KOPT-K1 (cell line): ENCODE measurements at regions not wholly inside any gene's neighbourhood (a gene's known extent, or its start where the extent isn't known, plus 50 kb on each side); places are given as distances from the start of the nearest gene placed in this dataset.

ENCODE experiments used
- H3K27ac ChIP-seq: fragments of 200-600 bp; sonication (generic); 2 replicates; pipeline ENCODE4 v1.5.1; 2016; ENCODE audit warnings: antibody characterized with exemption, mild to moderate bottlenecking, low read depth, low read length; ENCODE audit not compliant: poor library complexity, severe bottlenecking
- H3K36me3 ChIP-seq: fragments of 200-600 bp; sonication (generic); 2 replicates; pipeline ENCODE4 v1.5.1; 2017; ENCODE audit warnings: antibody characterized with exemption, mild to moderate bottlenecking, low read length, moderate library complexity; ENCODE audit not compliant: insufficient read depth
- H3K9me3 ChIP-seq: fragments of 200-600 bp; sonication (generic); 2 replicates; pipeline ENCODE4 v1.5.1; 2017; ENCODE audit warnings: antibody characterized with exemption, low read length, mild to moderate bottlenecking; ENCODE audit not compliant: insufficient read depth, poor library complexity, severe bottlenecking

DNA sequence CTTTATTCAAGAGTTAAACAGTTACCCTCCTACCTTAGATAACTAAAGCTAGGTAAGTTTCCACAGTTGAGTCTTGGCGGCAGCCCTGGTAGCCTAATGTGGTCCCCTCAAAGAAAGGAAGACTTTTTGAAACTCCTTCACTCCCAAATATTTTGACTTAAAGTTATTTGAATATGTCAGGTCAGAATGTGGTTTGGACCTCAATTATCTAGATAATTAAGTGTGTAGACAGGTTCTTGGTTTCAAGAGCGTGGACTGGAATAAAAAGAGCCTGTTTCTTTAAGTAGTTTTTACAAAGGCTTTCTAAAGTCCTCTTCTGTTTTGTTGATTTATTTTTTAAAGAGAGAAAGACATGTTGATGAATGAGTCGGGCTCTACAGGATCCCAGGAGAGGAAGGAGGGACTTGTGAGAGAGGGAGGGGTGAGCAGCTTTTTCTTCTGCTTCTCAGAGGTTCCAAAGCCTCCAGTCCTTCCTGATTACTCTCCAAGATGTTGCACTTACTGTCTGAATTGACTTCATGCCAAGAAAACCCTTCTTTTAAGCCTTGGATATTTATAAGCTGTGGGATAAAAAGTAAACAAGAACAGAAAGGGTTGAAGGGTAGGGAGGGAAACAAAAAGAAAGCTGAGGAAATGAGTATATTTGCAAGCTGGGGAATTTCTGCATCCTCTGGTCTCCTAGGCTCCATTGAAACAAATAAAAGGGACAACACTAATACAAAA, 457.4 kb downstream of the IGSF11 start:
- H3K9me3 ChIP-seq = no peaks in the 10 kb centered on the region
- no peak overlapping the region for H3K27ac ChIP-seq
- no peaks in the 10 kb centered on the region for H3K36me3 ChIP-seq

DNA sequence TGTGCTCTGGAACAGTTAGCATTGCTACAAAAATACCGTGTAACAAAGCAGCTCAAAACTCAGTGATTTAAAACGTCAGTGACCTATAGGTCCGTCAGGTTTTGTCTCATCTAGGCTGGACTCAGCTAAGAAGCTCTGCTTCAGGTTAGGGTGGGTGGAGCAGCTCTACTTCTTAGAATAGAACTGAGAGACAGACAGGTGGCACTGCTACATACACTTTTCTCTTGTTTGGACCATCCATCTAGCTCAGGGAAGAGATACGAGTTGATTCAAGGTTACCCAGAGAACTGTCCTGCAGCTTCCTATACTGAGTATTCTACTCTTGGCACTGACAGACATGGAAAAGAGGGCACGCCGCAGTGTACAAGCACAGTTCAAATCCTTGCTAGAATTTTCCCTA, 456.1 kb downstream of the IGSF11 start:
- Histone ChIP-seq H3K36me3 (no peaks in the 10 kb centered on the region), H3K27ac (no peak overlapping the region), H3K9me3 (no peaks in the 10 kb centered on the region)

DNA sequence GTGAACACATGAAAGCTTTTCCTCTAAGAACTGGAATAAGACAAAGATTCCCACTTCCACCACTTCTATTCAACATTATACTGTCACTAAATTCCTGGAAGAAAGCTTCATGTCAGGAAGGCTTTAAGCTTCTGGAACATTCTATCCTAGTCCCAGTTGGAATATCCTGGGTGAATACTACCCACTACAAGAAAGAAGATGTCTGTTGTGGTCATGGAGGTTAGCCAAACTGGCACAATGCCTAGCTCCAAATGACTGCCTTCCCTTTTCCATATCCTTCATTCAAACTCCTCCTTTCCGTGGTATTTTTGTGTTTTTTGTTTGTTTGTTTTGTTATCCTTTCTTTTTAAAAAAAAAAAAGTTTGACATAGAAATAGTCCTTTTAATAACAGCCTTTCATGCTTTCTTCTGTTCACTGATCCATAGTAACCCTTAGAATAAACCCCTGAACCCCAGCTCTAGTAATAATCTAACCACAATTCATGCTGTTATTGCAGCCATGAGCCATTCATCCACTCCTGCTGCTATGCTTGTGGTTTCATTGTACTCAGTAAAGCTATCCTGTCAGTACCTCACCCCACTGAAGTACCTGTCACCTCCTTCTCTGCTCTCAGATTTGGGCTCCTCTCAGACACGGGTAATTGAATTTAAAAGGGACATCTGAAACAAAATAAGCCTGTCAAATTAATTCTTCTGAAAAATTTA, 447.5 kb downstream of the IGSF11 start:
- Histone ChIP-seq H3K9me3 (peaks cover under 1% of the 10 kb centered on the region), H3K27ac (no peak overlapping the region), H3K36me3 (no peaks in the 10 kb centered on the region)

DNA sequence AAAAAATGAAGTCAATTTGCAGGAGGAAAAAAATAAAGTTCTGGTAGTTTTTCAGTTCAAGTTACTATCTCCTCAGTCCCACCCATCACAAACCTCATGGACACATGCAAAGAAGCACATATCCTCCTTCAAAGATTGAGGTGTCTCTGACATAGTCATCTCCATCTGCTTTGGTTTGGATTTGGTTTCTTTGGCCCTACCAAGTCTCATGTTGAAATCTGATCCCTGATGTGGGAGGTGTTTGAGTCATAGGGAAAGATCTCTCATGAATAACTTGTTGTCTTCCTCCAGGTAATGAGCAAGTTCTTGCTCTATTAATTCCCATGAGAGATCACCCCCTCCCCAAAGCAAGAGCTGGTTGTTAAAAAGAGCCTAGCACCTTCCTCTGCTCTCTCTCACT, 446.8 kb downstream of the IGSF11 start:
- Histone ChIP-seq H3K36me3 (no peaks in the 10 kb centered on the region), H3K9me3 (peaks cover 7% of the 10 kb centered on the region), H3K27ac (no peak overlapping the region)

DNA sequence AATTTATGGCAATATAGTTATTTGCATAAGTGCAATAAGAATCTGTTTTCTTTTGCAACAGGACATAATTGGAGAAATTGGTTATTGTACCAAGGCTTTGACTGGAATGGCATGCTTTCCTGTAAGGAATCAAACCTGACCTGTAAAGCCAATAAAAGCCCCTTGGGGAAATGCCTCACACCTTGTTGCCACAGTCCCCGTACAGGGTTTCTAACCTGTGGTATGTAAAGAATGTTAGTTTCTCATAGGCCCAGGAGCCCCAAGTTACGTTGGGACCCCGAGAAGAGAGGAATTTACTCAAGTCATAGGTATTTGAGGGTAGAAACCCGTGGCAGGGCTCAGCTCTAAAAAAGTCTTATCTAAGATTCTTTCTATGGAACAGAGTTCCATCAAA, 441.4 kb downstream of the IGSF11 start:
- H3K36me3 ChIP-seq = no peaks in the 10 kb centered on the region

DNA sequence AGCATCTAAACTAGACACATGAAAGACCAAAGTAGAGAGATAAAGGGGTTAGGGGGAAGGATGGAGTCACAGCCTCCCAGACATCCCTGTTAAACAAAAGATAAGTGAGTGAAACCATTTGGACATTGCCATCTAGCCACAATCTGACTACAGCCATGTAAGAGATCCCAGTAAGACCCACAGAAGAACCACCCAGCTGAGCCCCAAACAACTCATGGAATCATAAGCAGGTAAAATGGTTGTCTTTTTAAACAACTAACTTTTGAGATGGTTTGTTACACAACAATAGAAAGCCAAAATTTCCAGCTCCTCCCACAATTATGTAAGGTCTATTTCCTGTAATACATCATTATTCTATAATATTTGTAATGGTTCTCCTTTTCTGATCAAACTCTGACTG, 437.5 kb downstream of the IGSF11 start:
- peaks cover 25% of the 10 kb centered on the region for H3K9me3 ChIP-seq
- H3K27ac ChIP-seq = no peak overlapping the region

More for the DNA sequence above, 441.4 kb downstream of the IGSF11 start:
- H3K27ac ChIP-seq = no peak overlapping the region
- H3K9me3 ChIP-seq = peaks cover 25% of the 10 kb centered on the region

DNA sequence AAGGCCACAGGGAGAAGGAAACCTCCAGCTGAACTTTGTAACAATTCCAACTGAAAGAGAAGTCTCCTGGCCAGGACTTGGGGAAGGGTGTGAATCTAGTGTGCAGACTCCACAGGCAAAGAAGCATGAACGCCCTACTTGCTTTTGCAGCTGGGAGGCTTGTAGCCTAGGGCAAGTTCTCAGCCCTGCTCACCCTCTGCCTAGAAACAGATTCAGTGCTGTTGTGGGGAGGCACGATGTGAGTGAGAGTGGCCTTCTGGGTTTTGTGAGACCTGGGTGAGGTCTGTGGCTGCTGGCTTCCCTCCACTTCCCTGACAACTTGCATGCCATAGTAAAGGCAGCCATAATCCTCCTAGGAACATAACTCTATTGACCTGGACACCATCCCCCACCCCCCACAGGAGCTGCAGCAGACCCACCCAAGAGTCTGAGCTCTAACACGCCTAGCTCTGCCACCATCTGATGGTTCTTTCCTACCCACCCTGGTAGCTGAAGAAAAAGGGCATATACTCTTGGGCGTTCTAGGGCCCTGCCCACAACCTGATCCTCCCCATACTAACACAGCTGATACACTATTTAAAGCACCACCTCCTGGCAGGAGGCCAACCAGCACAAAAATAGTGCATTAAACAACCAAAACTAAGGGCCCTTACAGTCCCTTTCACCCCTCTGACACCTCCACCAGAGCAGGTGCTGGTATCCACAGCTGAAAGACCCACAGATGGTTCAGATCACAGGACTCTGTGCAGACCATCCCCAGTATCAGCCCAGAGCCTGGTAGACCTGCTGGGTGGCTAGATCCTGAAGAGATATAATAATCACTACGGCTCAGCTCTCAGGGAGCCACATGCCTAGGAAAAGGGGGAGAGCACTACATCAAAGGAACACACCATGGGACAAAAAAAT, 426.5 kb downstream of the IGSF11 start:
- Histone ChIP-seq H3K9me3 (no peaks in the 10 kb centered on the region), H3K36me3 (no peaks in the 10 kb centered on the region), H3K27ac (no peak overlapping the region)

More for the DNA sequence above, 437.5 kb downstream of the IGSF11 start:
- H3K36me3 ChIP-seq = no peaks in the 10 kb centered on the region

DNA sequence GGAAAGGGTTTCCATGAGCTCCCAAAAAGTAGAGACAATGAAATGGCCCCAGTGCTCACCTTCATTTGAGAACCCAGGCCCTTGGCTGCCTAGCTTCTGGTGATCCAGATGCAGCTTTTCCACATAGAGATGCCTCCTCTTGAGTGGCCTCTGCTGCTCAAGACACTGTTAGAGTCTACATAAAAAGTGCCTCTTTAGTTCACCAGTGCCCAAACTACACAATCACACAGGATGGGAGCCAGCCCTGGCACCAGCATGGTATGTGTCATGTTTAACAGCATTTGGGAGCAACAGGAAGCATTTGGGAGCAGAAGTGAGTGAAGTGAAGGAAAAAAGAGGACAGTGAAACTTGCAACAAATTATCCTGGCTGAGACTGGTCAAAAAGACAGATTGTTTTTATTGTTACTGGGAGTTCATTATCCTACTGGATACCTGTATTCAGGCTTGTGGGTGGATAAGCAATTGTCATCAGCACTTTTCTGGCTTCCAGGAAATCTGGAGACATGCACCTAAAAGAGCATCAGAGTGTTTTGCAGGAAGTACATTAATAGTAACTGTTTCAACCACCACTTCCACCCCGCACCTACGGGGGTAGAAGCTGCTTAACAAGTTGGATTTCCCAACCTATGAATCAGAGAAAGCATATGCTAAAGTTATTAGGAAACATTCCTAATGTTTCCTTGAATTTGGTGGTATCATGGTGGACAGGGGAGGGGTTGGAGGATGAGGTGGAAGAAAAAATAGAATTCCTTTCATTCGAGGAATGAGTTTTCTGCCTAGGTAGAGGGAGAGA, 416.2 kb downstream of the IGSF11 start:
- no peaks in the 10 kb centered on the region for H3K9me3 ChIP-seq
- H3K27ac ChIP-seq = no peak overlapping the region
- no peaks in the 10 kb centered on the region for H3K36me3 ChIP-seq

DNA sequence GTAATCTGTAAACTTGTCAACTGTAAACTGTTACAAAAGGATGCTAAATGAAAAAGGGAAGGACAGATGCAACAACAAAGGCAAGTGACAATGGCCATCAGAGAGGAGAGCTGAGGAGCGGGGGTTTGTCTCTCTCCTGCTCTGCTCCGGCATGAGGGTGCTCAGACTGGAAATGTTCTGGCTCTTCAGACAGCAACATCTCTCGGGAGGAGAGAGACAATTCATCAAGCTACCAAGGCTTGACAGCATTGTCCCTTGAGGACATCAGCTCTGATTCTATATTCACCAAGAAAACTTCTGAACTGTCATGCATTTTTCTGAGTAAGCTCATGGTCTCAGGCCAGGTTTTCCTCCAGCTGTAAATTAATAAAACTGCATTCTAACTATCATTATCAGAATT, 408.2 kb downstream of the IGSF11 start:
- no peaks in the 10 kb centered on the region for H3K36me3 ChIP-seq
- H3K27ac ChIP-seq = no peak overlapping the region
- H3K9me3 ChIP-seq = no peaks in the 10 kb centered on the region

DNA sequence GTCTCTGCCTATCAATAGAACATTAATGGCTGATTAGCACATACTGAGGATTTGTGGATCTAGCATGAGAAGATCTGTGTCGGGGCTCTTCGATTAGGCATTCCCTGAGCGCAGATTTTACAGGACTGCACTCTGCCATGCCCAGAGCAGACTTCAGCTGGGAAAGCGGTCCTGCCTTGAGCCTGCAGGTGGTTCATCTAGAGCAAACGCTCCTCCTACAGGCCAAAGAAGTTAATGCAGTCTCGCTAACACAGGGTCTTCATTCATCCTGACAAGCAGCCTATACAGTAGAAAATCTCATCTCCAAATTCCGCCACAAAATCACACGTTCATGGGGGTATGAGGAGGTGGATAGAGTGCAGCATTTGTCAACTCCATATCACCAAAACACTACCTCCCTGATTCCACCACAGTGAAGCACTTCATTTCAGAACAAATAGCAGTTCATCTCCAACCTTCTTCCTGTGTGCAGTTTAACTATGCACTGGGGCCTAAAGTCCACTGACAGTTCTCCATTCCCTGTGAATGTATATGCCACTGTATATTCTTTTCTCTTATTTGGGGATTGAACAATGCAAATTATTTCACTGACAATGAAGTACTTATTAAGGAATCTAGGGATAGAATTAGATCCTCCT, 405.8 kb downstream of the IGSF11 start:
- no peaks in the 10 kb centered on the region for H3K36me3 ChIP-seq
- H3K9me3 ChIP-seq = no peaks in the 10 kb centered on the region
- no peak overlapping the region for H3K27ac ChIP-seq

DNA sequence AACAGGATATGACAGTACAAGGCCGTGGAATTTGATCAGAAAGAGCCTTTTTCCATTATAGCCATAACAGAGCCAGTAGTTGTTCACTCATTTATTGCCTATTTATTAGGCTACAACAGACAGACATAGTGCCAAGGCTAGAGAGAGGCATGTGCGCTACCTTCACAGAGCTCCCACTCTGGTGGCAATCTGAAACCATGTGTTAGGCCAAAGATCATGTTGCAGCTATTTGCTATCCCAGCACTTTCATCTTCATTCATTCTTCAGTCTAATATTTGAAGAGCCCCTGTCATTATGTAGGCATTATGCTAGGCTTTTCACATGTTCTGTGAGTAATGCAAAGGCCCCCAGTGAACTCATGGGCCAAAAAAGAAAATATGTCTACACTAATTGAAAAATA, 404.8 kb downstream of the IGSF11 start:
- Histone ChIP-seq H3K9me3 (no peaks in the 10 kb centered on the region), H3K27ac (no peak overlapping the region), H3K36me3 (no peaks in the 10 kb centered on the region)

DNA sequence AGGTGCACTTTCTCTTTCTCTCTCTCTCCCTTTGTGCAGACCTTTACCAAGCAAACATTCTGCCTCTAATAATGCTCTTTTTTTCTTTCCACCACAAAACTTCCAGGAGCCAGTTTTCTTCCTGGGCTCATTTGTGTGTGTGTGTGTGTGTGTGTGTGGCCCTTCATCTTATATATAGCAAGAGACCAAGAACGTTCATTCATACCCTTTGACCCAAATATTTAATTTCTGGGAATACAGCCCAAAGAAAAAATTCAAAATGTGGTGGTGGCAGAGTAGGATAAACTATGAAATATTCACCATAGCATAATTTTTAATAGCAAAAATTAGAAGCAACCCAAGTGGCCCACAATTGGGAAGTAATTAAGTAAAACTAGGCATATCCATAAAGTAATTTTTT, 398.9 kb downstream of the IGSF11 start:
- Histone ChIP-seq H3K36me3 (no peaks in the 10 kb centered on the region), H3K27ac (no peak overlapping the region), H3K9me3 (no peaks in the 10 kb centered on the region)

DNA sequence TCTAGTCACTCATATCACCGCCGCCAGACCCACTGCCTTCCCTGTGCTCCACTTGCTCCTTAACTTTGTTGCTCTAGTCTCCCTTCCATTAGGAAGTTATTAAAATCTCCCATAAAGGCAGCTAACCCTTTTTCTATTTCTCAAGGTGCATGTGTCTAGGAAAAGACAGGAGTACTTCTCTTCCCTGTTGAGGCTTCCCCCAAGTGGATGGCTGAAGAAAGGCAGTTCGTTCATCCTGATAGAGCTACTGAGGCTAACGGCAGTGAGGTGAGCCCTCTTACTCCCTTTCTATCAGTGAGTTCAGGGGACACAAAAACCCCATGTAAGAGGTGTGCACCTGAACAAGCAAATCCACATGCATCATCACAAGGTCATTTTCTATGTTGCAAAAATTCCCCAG, 397.8 kb downstream of the IGSF11 start:
- H3K36me3 ChIP-seq = no peaks in the 10 kb centered on the region

DNA sequence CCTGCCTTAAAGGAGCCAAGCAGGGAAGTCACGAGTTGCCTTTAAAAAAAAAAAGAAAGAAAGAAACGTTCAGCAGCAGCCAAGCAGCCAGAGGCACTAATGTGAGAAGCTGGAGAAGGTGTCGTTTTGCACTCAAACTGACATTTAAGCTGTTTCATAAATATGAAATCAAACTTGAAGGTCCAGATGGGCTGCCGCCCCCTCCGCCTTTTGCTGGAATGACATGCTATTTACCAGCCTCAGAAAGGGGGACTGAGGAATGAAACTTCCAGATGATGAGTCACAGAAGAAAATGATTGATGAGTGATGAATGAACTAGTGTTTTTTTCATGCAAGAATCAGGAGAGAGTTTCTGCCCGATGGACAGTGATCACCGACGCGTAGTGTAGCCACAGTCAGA, 396.8 kb downstream of the IGSF11 start:
- Histone ChIP-seq H3K36me3 (no peaks in the 10 kb centered on the region), H3K9me3 (no peaks in the 10 kb centered on the region)

More for the DNA sequence above, 397.8 kb downstream of the IGSF11 start:
- no peaks in the 10 kb centered on the region for H3K9me3 ChIP-seq
- no peak overlapping the region for H3K27ac ChIP-seq

More for the DNA sequence above, 396.8 kb downstream of the IGSF11 start:
- no peak overlapping the region for H3K27ac ChIP-seq
